GM21825 (cell line): ENCODE measurements at regions not wholly inside any gene's neighbourhood (a gene's known extent, or its start where the extent isn't known, plus 50 kb on each side); places are given as distances from the start of the nearest gene placed in this dataset.
"Not testable (repeated sequence)": the region's sequence is repeated elsewhere in the genome, so short reads cannot be mapped to it uniquely, and the experiment has no call there.

Experiments used
- ATAC-seq: cut with Tn5 transposase; IDR thresholded peaks from one replicate; pipeline ENCODE4 v1.9.1; 2021; ENCODE audit warnings: mild to moderate bottlenecking, moderate library complexity; ENCODE audit not compliant: unreplicated experiment

DNA sequence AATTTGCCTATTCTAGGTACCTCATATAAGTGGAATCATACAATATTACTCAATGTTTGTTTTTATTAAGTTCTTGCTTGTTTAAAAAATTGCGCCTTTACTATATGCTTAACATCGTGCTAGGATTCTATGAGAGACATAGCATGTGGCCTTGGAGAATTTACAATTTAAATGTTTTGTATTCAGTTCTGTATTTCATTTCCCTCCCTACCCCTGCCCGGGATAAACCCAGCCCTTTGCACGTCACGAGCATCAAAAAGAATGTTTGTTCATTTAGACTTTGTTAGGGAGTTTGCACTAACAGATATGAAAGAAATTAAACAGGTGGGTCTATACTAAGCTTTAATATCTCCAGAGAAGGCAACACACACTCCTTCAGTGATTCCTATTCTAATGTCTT is 75.7 kb downstream of the C18orf54 start:
- no peak for ATAC-seq

DNA sequence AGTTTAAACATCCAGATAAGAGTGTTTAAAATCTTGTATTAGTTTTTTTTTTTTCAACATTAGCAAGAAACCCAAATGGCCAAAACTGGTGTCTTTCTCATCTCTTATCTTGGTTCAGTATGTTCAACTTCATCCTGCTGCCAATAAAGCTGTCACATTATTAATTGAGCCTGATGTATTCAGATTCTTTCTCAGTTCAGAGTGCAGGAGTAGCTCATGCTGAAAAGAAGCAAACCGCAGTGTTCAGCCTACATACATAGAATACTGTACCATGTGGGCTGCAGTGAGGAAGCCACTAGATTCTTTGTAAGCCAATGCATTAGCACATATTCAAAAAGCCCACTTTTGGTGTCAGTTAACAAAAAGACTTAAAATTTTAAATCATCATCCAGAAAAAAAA is 76.2 kb downstream of the C18orf54 start:
- ATAC-seq = no peak

DNA sequence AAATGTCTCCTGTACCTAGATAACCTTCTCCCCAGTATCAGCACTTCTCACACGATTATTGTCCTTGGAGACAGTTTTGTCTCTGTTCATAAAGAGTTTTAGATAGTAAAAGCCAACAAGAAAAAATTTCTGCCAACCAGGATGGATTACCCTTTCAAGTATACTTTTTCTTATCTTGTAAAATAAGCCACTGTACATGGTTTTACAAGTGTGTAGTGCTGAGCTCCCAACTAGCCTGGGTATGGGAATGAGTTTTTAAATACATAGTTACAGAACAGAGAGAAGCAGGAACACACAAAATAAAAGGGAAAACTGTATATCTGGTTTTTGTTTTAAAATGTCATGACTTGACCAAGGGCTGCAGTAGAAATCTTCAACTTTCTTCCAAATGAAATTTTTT is 76.7 kb downstream of the C18orf54 start:
- no peak for ATAC-seq

DNA sequence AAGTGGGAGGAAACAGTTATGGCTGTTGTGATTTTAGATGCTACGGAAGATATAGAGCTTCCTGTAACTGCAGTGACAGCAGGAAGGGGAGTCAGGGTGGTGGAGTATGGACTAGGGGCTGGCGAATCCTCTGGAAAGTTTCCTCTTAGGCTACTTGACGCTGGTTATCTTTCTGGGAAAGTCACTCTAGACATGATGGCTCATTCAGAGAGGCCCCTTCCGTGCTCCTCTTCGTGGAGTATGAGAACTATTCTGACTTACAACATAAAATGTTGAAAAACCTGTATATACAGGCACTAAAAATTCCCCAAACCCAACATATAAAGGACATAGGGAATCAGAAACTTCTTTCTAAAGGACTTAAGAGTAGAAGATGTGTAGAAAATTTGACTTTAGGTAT is 78.8 kb downstream of the C18orf54 start:
- ATAC-seq = no peak

DNA sequence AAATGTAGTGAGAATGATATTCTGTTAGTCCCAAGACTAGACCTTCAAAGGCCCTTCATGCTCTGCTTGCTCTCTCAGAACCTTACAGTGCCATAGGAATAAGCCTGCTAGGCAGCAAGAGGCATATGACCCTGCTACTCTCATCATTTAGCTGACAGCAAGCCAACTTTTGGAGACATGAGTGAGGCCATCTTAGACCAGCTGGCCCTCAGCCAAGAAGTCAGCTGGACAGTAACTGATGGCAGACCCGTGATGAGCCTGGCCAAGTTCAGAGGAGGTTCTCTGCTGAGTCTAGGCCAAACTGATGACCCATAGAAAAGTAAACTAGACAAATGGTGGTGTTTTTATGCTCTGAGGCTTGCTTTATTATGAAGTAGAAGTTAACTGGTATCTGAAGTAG is 82.6 kb downstream of the C18orf54 start:
- no peak for ATAC-seq

DNA sequence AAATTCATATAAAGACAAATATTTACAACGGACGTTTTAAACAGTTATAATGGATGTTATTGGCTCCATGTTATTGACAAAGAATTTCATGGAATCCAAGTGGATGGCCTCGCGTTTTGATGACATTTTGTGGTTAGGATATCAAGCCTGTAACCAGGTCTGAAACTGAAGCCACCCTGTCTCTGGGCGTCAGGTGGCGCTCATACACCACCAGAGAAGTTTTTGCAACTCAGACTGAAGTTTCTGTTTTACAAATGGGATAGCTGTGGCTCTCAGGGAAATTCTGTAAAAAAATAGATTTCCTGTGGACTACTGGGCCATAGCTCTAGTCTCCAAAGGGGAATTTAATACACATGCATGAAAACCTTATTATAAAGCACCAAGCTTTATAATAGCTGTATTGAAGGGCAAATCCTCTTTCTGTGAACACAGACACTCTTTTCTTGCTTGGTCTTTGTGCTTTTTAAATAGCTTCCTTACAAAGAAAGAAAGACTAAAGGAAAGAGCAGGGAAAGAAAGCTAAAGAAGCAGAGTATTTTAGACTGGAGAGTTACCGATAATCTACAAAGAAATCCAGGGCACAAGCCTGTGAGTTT is 86.7 kb downstream of the C18orf54 start:
- ATAC-seq = peak; percentile 66

DNA sequence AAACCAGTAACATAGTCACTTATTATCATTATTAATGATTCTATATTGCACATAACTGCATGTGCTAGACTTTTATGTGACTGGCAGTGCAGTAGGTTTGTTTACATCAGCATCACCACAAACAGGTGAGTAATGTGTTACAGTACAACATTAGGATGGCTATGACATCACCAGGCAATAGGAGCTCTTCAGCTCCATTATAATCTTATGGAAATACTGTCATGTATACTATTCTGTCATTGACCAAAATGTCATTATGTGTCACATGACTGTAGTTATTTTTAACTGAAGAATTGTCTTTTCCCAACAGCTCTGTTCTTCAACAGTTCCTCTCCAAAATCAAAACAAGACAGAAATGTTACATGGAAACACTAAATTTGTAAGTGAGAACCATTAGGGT is 96.3 kb downstream of the C18orf54 start:
- no peak for ATAC-seq

DNA sequence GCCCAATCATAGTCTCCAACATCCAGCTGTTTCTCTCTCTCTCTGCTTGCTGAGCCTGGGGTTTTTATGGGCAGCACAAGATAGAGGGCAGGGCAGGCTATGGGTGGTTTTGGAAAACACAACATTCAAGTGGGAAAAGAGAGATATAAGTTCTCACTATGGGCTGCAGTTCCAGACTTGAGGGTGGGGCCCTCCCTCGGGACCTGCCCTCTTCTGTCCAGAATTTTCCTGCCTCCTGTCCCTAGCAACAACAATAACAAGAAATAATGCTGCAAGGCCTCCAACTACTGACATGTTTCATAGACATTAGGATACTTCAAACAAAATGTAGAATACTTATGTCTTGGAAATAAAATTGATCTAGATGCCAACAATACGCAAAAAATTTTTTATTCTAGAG is 107.8 kb downstream of the C18orf54 start:
- ATAC-seq = no peak

DNA sequence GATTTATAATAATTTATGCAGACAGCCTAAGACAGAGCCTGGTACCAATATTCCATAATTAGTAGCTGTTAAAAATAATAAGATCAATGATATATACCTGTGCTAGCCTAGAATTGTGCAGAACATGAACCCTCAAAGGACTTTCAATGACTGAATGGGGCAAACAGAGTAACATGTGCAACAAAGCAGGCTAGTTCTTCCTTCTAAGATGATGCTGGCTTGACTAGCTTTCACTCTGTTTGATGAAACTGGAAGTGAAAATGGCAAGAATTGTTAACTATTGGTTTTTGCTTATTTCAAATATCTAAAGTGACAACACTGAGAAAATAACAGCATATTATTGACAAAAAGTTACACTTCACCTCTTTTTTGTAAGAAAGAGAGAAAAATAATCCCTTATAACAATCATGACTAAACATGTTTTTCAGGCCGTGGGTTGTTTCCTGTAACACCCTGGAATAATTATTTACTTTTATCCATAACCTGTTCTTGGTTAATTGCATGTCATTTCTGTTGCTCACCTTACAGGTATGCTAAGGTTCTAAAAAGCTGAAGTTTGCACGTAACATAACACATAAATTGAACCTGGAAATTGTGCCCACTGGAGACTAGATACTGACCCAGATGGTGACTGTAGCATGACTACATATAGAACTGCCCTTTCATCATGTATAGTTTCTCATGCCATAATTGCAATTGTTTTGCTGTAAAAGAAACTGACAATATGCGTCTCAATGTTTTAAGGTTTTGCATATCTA is 108.7 kb downstream of the C18orf54 start:
- no peak for ATAC-seq

DNA sequence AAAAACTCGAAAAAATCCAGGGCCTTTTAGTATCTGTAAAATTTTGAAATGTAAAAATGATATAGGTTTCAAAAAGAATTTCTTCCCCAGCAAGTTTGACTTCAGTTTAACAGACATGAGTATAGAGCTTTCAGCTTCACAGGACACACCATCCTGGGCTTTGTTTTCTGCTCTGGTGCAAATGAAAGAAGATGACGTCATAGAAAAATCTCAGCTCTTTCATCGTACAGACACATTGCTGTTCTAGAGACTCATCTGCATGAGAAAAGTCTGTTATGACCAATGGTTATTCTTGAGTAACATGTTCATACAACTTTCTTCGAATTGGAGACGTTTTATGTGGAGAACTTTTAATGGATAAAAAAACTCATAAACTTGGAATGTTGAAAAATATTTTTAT is 111.7 kb upstream of the DYNAP start:
- no peak for ATAC-seq

DNA sequence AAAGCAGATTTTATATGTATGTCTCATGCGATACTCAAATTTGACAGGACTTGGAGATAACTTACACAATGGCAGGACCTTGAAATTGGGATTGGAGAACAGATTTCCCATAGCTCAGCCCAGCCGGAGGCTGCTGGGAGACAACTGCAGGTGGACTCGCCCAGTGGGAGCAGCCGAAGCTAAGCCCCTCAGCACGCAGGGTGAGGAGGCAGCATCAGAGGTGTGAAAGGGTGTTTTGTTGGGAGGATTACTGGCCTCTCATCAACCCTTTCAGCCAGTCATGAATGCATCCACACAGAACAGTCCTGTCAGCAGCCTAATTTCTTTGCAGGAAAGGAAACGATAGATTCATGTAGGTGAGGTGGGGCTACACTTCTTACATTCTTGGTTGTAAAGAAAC is 110.4 kb upstream of the DYNAP start:
- ATAC-seq = no peak

DNA sequence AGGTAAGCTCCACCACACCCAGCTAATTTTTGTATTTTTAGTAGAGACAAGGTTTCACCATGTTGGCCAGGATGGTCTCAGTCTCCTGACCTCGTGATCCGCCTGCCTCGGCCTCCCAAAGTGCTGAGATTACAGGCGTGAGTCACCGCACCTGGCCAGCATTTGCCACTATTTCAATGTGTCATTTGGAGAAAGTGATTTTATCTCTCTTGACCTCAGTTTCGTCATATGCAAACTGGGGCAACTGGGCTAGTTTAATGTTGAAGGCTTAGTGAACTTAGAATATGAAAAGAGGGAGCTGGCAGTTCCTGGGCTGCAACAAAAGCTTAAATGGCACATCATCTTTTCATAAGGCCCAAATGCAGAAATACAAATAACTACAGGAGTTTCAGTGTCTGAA is 88.6 kb upstream of the DYNAP start:
- not testable (repeated sequence) for ATAC-seq

DNA sequence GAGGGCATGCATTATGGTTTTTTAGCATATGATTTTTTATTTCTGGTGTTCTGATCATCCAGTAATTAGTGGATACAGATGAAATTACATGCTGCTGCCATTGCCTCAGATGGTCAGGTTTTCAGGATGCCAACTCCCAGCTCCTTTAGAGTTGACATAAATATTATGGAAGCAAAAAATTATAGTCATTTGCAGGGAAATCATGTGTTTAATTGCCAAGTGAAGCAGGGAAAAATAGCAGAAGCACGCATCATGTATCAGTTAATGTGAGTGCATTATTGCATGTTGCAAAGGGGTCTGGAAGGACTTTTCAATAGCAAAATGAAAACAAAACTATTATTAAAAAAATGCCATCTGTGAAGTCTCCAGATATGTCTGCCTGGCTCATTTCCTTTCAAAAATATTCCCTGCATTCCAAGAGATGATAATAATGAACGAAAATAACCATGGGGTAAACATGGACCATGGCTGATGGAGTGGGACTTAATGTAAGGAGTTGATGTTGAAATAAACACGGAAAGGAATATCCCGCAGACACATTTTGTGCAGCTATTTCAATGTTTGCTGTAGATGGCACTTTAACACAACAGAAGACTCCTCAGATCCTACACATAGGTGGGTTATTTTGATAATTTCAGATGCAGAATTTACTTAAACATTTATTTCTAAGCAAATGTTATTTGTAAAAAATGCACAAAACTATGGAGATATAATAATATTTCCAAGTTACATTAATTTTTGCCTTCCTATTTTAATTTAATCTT is 87.7 kb upstream of the DYNAP start:
- no peak for ATAC-seq

DNA sequence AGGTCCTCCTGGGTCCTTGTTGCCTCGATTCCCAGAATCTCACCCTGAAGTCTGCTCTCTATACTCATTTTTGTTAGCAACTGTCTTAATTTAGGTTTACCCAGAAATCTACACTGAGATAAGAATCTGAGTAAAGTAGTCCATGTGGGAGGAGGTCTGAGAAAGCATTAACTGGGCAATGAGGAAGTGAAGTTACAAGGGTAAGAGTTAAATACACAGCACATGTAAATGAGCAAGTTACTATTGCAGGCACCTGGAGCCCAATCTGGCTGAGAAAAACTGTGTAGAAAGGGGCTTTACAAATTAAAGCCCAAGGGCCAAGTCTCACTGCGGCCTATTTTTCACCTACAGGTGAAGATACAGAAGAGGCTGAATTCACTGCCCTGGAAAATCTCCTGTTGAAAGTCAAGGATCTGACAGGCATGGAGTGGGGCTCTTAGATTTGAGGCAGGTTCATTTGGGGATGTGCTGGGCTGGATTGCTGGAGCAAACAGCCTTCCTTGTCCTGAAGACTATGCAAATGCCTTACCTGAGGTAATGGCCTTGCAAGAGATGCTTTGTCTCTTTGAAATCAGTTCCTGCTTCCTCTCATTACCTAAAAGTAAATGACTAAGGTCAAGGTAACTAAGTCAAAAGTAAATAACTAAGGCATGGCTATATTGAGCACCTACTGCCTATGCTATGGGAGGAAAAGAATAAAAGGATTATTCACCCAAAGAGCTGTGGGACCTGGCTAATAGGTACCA is 84.4 kb upstream of the DYNAP start:
- no peak for ATAC-seq

DNA sequence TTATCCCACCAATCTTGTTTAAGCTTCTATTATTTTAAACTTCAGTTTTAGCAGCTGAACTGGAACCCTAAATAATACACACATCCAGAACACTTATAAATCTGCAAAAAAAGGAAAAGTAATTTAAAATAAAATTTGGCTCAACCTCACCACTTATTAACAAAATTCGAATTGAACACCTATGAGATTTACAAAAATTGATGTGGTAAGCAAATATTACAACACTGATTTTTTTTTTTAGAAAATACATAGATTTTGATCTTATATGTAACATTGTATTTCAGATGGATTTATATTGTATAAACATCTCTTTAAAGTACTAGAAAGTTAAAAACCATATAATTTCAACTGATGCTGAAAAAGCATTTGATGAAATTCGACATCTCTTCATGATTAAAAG is 81.3 kb upstream of the DYNAP start:
- ATAC-seq = no peak

DNA sequence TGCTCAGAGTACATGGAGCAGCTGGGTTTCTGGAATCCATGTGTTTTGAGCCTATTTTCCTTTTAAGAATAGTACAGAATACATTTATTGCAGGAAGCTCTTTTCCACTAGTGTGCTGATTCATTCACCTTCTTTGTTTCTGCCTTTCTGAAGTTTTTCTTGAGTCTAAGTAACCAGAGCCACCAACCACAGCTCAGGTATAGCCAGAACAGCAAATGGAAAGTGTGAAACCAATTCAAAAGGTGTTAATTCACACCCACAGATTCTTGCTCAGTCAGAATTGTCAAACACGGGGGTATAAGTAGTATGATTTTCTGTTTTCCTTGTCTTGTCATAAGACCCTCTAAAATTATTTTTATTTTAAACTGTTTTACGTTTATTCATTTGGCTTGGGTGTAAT is 75.9 kb upstream of the DYNAP start:
- no peak for ATAC-seq

DNA sequence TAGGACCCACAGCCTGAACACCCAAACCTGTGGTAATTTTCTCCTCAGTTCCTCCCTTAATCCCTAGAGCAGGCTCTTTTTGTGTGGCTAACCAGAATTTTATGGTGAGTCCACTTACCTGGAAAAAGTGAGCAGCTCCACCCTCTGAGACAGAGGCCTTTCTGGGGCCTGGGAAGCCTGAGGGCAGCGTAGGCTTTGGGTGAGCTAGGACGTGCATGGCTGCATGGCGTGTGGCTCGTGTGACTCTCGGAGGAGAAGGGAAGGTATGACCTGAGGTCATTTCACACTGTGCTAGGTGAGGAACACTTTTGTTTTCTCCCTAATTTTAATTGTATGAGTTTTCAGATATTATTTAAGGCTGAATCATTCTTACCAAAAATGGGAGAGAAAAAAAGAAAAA is 73.5 kb upstream of the DYNAP start:
- no peak for ATAC-seq

DNA sequence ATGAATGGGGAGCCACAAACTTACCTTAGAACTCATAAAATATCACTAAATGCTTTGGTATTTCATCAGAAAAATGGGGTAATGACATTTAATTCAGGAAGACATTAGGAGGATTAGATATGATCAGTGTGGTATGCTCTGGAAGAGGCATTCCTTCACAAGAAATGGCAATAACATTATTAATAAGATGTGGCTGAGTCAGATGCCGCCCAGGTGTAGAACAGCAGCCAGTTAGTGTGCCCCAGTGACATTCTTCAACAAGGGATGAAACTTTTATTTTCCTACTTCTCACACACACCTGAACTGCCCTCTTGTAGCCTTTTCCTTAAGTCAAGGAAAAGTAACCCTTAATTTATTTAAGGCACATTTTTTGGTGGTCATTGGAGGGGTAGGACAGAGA is 69.2 kb upstream of the DYNAP start:
- no peak for ATAC-seq

DNA sequence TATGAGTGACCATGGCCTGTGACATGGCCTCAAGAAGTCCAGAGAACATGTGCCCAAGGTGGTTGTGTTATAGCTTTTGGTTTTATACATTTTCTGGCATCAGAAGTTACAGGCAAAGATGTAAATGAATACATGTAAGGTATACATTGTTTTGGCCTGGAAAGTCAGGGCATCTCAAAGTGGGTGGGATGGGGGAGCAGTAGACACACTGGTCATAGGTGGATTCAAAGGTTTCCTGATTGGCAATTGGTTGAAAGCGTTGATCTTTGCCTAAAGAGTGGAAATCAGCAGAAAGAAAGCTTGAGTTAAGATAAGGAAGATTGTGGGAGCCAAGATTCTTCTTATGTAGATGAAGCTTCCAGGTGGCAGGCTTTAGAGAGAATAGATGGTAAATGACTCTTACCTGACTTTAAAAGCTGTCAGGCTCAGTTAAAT is 62.1 kb upstream of the DYNAP start:
- ATAC-seq = no peak

DNA sequence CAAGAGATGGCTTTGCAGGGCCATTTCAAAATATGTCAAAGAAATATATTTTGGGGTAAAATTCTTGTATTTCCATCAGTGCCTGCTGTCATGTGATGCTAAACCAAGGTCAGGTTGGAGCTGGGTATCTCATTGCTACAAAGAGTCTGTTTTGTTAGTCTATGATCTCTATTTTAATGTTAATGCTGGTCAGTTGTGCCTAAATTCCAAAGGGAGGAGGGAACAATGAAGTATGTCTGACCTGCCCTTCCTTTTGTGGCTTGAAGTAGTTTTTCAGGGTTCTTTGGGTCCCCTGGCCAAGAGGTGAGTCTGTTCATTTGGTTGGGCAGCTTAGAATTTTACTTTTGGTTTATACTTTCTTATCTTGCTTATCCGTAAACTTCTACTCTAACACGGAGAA is 61.6 kb upstream of the DYNAP start:
- ATAC-seq = no peak

DNA sequence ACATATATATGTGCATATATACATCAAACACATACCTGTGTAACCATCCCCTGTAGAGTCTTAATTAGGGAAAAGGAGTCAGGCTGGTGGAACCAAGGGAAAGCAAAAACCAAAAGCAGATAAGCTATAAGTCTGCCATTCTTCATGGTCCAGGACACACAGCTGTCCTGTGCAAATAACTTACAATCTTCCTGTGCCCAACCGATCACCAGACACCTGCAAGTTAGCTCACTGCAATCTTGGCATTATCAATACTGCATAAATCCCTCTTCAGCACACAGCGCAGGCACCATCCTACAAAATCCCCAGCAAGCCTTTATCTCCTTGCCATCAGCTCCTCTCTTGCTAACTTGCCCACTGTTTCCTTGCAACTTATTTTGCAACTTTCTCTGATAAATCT is 60.8 kb upstream of the DYNAP start:
- ATAC-seq = no peak
